Right lung (tissue), 2 donors: ENCODE measurements at regions not wholly inside any gene's neighbourhood (a gene's known extent, or its start where the extent isn't known, plus 50 kb on each side); places are given as distances from the start of the nearest gene placed in this dataset.
"Not testable (repeated sequence)": the region's sequence is repeated elsewhere in the genome, so short reads cannot be mapped to it uniquely, and the experiment has no call there.

Source experiments
- DNase-seq, 2 donors: peaks; one replicate each; pipeline ENCODE4 v3.0.0-alpha.2; 2013

GRCh38 chr10:85333594-85333993 is 1005.2 kb downstream of the CCSER2 start:
- DNase-seq: no peak

GRCh38 chr10:85362401-85362800 is 1004.2 kb downstream of the GRID1 start:
- DNase-seq: no peak

DNA sequence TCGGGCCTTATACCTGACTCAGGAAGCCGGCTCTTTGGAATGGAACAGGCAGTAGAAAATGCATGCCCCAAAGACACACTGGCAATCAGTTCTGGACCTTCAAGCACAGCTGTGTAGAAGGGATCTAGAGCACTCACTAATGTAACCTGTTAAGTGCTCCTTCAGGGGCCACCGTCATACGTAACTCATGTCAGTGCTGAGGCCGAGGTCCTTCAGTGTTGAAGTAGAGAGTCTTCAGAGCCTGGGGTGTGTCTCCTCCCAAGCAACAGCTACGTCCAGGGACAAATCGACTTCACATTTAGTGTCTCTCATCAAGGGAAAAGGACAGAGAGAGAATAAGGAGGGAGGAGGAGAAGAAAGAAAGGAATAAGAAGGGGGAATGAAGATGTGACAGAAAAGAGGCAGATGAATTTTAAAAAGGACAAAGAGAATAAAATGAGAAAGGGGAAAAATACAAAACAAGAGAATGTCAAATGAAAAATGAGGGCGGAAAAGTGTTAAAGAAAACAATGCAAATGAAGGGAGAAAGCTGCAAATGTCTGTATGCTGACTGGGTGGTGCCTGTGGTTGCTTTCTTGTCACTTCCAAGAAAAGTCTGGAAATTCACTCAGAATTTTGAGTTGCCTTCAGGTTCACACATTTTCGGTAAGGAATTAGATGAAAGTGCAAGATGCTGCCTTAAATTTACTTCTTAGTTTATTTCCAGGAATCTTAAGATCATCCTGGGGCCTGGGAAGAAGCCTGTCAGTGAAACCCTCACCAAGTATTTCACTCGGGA is 989.4 kb downstream of the GRID1 start:
- no peak for DNase-seq

GRCh38 chr10:85379338-85379737 is 987.3 kb downstream of the GRID1 start:
- DNase-seq: no peak

- DNase-seq: no peak
Observed at GRCh38 chr10:85400981-85401695, 965.5 kb downstream of the GRID1 start.

GRCh38 chr10:85402541-85402940 is 964.1 kb downstream of the GRID1 start:
- DNase-seq: no peak

GRCh38 chr10:85407088-85407487 is 959.5 kb downstream of the GRID1 start:
- DNase-seq: no peak

GRCh38 chr10:85408388-85408787 is 958.2 kb downstream of the GRID1 start:
- DNase-seq: no peak

DNA sequence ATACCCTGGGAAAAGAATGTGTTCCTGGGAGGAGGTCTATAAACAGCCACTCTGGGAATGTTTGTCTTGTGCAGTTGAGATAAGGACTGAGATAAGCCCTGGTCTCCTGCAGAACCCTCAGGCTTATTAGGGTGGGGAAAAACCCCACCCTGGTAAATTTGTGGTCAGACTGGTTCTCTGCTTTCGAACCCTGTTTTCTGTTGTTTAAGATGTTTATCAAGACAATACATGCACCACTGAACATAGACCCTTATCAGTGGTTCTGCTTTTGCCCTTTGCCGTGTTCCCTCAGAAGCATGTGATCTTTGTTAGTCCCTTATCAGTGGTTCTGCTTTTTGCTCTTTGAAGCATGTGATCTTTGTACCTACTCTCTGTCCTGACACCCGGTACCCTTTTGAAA is 956.0 kb downstream of the GRID1 start:
- not testable (repeated sequence) for DNase-seq

GRCh38 chr10:85413570-85413969 is 953.0 kb downstream of the GRID1 start:
- no peak for DNase-seq

DNA sequence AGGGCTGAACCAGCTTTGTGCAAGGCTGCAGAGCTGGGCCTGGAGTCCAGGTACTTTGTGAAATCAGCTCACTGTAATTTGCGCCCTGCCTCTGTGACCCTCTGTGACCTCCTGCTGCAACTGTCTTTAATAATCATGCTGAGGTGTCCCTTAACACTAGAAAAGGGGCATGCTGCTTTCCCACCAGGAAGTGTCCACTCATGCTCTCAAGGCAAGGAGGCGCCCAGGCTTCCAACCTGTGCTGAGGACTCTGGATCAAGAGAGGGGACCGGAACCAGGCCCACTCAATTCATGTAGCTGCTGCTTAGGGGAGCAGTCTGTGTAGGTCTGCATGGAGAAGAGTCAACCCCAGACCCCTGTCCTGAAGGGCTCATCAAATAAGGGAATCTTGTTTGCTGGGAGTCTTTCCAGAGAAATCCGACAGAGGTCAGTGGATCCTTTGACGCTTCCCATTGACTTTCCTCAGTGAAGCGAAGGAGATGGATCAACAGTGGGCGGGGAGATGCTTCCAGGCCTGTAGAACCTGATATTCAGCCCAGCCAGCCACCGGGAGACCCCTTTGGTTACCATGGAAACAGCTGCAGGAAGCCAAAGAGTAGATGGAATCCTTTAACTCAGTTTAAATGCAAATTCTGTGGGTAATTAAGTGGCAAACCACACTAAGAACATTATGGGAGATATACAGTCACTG is 945.9 kb downstream of the GRID1 start:
- DNase-seq: no peak

- DNase-seq: no peak
Observed at GRCh38 chr10:85421421-85421820, 945.2 kb downstream of the GRID1 start.

GRCh38 chr10:85429126-85429525 is 937.5 kb downstream of the GRID1 start:
- no peak for DNase-seq

DNA sequence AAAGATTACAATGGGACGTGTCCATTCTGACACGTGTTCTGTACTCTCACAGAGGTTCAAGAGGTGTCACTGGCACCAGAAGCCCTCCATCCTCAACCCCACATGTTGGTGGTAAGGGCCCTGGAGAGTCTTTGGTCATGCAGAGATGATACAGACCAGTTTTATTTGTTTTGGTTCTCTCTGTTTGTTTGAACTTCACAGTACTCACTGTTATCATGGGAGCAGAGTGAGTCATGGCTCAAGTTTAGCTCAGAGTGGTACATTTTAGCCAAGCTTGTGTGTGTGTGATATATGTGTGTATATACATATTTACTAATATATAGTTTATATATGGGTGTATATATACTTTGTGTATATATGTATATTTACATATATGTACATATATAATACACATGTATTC is 935.6 kb downstream of the GRID1 start:
- DNase-seq: no peak

- no peak for DNase-seq
Observed at GRCh38 chr10:85433248-85433647, 933.3 kb downstream of the GRID1 start.

DNA sequence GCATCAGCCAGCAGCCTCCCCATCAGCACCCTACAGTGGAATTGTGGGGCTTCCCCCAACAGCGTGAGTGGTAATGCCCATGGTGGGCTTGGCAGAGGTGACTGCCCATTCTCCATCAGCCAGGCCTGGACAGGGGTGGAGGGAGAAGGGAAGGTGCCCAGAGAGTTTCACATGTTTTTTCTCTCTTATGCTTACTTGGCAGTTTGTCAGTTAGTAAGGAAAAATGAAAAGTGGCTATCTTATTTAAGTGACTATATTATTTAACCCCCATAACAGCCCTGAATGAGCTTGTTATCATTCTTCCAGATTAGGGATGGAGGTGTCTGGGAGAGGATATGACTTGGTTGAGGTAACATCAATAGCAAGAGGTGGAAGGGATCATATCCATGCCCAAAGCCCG is 921.7 kb downstream of the GRID1 start:
- no peak for DNase-seq

DNA sequence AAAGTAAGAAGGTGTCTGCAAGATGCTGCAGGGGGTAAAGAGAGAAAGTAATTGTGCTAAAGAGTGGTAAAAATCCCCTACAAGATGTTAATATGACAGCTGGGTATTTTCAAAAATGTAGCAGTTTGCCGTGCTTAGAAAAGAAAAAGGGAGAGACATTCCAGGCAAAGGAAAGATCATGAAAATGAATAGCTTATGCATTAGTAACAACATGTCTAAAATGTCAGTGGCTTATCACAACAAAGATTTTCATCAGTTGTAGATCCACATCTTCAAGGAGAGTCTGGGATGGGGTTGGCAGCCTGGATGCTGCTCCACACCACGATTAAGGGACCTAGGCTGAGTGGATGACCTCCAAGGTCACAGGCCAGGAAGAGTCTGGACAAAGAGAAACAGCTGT is 920.9 kb downstream of the GRID1 start:
- DNase-seq: no peak

GRCh38 chr10:85446827-85447226 is 919.8 kb downstream of the GRID1 start:
- DNase-seq: no peak

GRCh38 chr10:85447690-85448089 is 918.9 kb downstream of the GRID1 start:
- DNase-seq: no peak

DNA sequence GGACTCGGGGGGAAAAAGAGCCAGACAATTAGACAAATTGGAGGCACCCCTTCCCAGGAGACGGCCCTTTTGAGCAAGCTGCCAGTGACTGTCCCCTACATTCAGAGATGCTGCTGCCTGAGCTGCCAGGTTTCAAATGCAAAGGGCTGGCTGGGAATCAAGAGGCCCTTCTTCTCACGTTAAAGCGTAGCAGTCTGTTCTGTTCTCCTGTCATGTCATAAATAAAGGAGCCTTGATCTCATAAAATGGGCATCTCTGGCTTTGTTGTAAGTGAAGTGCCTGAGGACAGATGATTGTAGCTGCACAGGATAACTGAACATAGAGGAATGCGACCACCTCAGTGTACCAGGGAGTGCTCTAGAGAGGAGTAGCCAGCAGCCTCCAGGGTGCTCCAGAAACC is 917.9 kb downstream of the GRID1 start:
- DNase-seq: no peak

DNA sequence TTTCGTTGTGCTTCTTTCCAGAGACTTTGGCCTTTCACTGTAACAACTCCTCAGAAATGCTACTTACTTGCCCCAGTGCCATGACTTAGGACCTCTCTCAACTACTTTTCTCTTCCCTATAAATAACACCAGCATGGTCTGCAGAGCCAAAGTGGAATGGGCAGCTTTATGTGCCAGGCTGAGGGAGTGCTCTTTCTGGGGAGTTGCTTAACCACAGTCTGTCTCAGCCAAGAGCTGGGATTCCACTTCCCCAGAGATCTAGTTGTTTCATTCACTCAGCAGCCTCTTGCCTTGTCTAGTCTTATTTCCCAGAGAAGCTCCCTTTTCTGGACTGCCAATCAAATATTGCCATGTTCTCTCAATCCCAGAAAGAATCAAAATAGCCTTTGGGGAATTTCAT is 912.2 kb downstream of the GRID1 start:
- no peak for DNase-seq

- DNase-seq: no peak
Observed at GRCh38 chr10:85457191-85457590, 909.4 kb downstream of the GRID1 start.

- no peak for DNase-seq
Observed at GRCh38 chr10:85458324-85458723, 908.3 kb downstream of the GRID1 start.
